Stimulated activated CD4-positive, alpha-beta T cell treated with anti-CD3 and anti-CD28 coated beads, Interleukin-1b, Interleukin-23, amount 100 ng/mL, for 48 hours (primary cell): ENCODE measurements at regions not wholly inside any gene's neighbourhood (a gene's known extent, or its start where the extent isn't known, plus 50 kb on each side); places are given as distances from the start of the nearest gene placed in this dataset.
A peak's percentile ranks its signal among the peaks of the same experiment; 100 is the strongest.

Experiments used
- DNase-seq: peaks from one replicate; pipeline ENCODE4 v3.0.0-alpha.2; 2020

DNA sequence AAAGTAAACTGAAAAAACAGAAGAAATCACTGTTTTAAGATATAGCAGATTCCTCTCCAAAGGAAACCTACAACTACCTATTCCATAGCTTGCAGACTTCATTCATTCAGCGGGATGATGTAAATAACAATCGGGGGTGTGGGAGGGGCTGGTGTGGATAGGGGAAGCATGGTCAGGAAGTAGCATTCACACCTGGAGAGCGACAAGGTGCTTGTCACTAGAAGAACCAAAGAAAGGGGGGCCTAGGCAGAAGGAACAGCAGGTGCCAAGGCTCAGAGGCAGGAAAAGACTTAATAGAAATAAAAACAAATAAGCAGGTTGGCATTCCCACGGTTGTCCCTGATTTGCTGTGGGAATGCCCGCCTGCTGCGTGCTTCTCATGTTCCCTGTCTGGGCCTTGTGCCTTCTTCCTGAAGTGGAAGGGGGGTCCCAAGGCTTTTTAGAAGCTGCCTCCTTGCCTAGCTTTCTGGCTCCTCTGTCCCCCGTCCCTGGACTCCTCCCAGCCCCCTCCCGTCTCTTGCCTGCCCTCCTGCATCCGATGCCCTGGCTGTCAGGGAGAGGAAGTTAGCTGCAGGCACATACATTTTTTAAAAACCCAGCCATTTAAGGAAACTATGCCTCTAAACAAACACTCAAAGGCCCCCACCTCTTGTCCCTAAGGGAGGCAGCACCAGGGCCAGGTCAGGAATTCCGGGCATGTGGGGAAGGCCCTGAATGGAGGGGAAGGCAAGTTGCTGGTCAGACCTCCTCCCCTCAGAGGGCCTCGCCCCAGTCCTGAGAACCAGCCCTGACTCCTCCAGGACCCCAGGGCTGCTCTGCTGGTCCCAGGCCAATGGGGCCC is 54.7 kb upstream of the PRDM11 start:
- no peak for DNase-seq

DNA sequence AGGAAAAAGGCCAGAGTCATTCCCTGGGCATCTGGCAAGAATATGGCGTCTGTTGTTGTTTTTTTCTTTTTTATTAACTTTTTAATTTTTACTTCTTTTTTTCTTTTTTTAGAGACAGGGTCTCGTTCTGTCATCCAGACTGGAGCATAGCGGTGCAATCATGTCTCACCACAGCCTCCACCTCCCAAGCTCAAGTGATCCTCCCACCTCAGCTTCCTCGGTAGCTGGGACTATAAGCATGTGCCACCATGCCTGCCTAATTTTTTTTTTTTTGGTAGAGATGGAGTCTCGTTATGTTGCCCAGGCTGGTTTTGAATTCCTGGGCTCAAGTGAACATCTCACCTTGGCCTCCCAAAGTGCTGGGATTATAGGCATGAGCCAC is 54.0 kb upstream of the PRDM11 start:
- DNase-seq = no peak

DNA sequence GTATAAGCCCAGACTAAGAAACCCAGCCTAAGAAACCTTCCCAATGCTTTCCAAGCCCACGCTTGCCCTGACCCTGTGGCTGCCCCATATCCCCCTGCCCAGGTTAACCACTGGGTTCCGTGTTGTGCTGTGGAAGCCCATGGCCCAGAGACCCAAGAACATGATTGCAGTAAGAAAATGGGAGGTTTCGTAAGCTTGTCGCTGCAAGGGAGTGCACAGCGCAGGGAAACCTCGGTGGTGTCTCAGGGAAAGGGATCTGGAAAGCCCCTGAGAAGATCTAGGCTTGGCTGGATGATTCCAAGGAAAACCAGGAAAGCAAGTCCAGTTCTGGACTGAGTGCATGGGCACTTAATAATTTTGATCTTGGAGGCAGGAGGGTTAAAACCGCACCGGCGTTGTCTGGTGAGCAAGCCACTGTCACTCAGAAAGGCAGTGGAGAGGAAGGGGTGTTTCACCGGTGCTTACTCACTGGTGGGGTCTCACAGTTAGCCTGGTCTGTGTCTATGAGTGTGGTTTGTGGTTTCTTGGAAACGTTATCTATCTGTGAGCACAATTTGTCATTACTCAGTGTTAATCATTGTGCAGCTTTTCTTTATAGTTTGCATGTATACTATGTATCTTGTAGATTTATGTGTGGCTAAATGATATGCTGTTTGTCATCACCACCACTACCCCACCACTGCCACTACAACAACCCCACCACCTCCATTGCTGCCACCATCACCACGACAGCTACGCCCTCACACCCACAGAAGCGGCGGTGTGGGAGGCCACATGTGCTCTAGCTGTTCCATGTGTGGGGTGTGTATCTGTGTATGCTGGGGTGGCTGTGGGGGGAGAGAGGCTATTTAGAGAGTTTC is 53.3 kb upstream of the PRDM11 start:
- DNase-seq = peak; percentile 42

DNA sequence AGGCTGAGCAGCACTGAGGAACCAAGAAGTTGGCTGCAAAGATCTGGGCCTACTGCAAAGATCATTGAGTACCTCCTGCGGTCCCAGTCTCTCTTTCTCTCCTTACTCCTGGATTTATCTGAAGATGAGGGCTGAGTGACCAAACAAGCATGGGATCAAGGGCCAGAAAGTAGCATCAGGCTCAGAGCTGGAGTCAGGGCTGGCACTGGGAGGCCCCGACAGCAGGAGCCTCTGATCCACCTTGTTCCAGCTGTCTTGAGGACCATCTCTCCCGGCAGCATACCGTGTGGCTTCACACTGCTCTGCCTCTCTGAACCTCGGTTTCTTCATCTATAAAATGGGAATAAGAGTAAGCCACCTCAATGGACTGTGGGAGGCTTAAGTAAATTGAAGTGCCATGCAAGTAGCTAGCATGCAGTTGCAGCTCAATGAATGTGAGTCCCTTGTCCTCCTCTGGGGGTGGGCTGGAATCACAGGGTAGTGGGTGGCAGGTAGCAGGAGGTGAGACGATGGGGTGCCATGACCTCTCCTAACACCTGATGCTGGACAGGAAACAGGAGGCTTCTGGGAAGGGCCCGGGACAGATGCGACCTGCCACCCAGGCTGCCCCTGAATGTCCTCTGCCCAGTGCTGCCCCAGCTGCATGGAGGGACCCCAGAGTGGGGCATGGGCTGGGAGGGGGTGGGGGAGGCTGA is 52.5 kb upstream of the PRDM11 start:
- DNase-seq = no peak

DNA sequence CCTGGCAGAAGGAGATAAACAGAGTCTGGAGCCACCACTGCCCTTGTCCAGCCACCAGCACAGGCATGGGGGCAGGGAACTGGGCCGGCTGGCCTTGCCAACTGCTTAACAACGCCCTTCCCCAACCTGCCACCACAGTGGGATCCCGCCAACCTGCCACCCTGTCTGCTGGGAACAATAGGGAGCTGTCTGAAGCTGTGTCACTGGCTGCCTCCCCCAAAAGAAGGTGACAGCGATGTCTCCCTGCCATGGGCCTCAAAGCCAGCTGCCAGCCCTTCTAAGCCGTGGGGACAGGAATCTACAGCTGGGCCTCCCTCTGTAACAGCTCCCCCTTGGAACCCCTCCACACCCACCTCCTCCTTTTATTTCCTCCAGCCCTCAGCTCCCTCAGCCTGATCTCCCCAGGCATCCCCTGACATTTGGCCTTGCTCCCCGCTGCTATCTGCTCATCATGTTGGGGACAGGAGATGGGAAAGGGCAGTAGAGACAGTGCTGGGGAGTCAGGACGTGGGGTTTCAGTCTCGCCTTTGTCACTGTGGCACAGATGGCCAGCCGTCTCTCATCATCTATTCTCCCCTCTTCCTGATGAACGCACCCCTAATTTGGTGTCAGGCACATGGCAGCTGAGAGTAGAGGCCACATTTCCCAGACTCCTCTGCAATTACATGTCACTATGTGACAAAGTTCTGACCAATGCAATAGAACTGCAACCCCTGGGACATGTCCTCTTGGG is 51.3 kb upstream of the PRDM11 start:
- no peak for DNase-seq

DNA sequence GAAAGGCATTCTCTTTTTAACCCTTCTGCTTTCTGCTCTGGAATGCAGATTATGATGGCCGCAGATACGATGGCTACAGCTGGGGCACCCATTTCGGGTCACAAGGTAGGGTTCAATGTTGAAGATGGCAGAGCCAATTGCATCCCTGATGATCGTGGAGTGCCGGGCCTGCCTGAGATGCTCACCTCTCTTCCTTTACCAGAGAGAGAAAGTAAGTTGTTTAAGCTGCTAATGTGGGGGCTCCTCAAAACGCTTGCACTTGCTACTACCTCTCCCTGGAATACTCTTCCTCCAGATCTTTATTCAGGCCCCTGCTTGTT is 50.8 kb upstream of the PRDM11 start:
- no peak for DNase-seq

DNA sequence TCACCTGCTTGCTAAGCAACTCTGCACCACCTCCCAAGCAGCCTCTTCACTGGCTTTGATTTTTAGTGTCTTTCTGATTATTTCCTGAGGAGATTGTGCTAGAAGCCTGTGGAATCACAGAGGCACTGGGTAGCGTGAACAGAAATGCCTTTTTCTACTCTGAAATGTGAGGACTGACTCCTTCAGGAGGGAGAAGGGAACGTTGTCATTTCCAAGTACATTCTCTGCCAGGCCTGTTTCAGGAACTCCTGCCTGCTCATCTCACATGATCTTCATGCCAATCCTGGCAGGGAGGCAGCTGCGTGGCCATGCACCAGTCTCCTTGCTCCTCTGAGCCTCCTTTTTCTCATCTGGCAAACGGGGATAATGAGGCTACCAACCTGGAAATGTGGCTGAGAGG is 49.8 kb upstream of the PRDM11 start:
- no peak for DNase-seq
